ENCODE measurements at regions not wholly inside any gene's neighbourhood (a gene's known extent, or its start where the extent isn't known, plus 50 kb on each side); places are given as distances from the start of the nearest gene placed in this dataset.

DNA sequence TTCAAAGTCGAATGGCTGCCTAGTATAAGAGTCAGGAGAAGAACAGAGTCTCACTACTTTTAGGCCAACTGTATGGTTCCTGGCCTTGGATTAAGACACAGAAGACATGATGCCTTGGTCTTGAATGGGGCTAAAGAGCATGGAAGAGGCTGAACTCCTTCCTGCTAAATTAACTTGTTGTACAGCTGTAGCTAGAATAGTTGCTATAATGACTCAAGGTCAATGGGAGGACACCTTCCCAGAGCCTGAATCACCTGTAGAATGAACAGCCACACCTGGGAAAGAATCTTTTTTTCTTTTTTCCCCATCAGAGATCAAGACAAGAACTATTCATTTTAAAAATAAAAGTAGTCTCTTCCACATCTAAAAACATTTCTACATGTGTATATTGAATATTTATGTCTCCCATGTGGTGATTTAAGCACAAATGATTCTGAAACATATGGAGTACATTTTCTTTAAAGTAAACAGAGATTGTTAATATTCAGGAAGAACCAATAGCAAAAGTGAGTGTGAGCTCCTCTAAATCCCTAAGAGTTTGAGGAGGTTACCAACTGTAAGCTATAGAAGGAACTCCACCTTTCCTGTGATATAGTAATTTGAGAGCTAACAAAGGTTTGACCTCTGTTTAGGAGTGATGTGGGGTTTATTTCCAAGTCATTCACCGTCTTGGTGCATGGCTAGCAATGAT is 191.3 kb downstream of the TGFB2 start:
- TF ChIP-seq, protein P1, sequence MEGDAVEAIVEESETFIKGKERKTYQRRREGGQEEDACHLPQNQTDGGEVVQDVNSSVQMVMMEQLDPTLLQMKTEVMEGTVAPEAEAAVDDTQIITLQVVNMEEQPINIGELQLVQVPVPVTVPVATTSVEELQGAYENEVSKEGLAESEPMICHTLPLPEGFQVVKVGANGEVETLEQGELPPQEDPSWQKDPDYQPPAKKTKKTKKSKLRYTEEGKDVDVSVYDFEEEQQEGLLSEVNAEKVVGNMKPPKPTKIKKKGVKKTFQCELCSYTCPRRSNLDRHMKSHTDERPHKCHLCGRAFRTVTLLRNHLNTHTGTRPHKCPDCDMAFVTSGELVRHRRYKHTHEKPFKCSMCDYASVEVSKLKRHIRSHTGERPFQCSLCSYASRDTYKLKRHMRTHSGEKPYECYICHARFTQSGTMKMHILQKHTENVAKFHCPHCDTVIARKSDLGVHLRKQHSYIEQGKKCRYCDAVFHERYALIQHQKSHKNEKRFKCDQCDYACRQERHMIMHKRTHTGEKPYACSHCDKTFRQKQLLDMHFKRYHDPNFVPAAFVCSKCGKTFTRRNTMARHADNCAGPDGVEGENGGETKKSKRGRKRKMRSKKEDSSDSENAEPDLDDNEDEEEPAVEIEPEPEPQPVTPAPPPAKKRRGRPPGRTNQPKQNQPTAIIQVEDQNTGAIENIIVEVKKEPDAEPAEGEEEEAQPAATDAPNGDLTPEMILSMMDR (conservative IDR thresholded peaks at IDR 0.05; ENCODE audit: control insufficient read depth, insufficient read depth, low read depth, low read length) = no peak
- no peak overlapping the region for H3K4me3 ChIP-seq (ENCODE audit: control insufficient read depth, low read depth, low read length)
- no peak for DNase-seq (ENCODE audit: low read depth)

DNA sequence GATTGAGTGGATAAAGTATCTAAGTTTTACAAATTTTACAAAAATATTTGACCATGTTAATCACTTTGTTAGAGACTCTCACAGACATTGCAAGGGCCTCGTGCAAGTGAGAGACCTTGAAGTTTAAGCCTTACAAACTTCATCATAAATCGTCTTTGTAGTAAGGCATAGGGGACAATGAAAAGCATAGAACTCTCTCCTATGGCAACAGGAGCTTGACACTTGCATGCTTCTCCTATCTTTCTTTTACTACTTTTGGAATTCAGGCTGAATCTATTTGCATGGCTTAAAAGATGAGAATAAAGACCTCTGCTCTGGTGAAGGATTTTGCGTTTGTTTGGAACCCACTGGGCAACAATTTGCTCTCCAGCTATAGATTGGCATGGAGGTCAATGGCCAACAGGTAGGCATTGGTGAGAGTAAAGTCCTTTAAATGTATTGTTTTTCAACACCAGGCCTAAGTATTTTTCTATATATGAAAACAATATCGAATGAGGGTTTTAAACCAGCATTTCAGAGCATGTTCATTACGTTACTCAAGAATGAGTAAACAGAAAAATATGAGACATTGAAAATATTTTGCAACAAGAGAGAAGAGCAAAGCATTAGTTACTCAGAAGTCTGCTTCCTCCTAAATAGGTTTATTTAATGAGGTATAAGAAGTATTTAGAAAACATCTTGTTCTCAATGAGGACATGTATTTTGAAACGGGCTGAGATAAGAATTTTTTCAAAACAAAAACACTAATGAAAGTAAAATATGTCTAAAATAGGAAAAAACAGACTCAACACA is 192.2 kb downstream of the TGFB2 start:
- TF ChIP-seq, protein P1 (conservative IDR thresholded peaks at IDR 0.05; ENCODE audit: control insufficient read depth, insufficient read depth, low read depth, low read length) = no peak
- DNase-seq (ENCODE audit: low read depth) = peak; percentile 85
- H3K4me3 ChIP-seq (ENCODE audit: control insufficient read depth, low read depth, low read length) = no peak overlapping the region

DNA sequence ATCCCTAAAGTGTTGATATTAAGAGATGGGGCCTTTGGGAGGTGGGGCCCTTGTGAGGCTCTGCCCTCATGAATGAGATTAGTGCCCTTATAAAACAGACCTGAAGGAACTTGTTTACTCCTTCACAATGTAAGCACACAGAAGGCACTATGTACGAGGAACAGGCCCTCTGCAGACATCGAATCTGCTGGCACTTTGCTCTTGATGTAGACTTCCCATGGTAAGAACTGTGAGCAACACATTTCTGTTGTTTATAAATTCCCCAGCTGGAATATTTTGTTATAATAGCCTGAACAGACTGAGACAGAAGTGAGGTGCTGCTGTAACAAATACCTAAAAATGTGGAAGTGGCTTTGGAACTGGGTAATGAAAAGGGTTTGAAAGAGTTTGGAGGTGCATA is 193.2 kb downstream of the TGFB2 start:
- no peak overlapping the region for H3K4me3 ChIP-seq (ENCODE audit: control insufficient read depth, low read depth, low read length)
- TF ChIP-seq, protein P1 (conservative IDR thresholded peaks at IDR 0.05; ENCODE audit: control insufficient read depth, insufficient read depth, low read depth, low read length) = no peak
- no peak for DNase-seq (ENCODE audit: low read depth)

DNA sequence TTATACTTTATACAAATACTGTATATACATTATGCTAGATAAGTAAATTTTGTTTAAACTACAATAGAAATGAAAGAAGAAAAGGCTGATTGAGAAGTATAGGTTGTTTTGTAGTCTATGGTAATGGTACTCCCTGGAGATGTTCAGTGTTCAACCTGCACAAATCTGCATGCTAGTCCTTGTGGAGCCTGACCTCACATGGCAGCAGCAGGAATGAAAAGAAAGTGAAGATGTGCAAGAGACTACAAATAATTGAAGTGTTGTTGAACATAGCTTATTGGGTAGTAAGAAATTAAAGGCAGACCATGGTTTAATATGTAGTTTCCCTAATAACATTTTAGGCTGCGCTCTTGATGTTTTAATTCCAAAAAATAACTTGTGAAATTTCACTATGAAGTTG is 201.2 kb downstream of the TGFB2 start:
- peak; percentile 24 for DNase-seq (ENCODE audit: low read depth)
- no peak overlapping the region for H3K4me3 ChIP-seq (ENCODE audit: control insufficient read depth, low read depth, low read length)
- TF ChIP-seq, protein P1 (conservative IDR thresholded peaks at IDR 0.05; ENCODE audit: control insufficient read depth, insufficient read depth, low read depth, low read length) = peak; percentile 28

DNA sequence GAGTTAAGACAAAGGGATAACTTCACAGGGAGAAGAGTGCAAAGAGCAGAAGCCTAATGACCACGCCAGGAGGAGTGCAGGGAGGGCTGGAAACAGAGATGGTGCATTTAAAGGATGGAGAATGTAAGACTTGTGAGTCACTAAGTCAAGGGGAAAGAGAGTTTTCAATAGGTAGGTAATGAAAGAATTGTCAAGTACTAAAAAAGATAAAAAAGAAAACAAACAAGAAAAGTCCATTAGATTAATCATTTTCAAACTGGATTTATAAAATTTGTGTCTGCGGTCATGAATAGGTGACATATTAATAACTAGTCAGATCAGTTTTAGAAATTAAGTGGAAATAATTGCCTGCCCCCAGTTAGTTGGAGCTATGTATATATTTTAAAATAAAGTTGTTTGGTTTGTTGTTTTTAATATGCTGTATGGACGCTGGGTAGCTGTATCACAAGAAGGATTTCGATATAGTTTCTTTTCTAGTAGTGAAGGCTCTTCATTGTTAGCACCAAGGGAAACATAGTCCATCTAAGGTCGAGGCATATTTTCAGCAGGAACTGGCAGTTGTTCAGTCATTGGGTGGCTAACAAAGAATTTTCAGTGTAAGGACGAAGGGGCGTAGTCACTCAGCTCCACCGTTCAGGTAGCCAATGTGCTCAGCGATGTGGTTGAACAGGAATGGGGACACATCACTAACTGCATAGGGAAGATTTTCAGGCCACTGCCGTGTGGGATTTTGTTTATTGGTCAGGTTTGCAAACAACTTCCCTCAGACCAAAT is 203.0 kb downstream of the TGFB2 start:
- no peak for DNase-seq (ENCODE audit: low read depth)
- TF ChIP-seq, protein P1 (conservative IDR thresholded peaks at IDR 0.05; ENCODE audit: control insufficient read depth, insufficient read depth, low read depth, low read length) = no peak
- no peak overlapping the region for H3K4me3 ChIP-seq (ENCODE audit: control insufficient read depth, low read depth, low read length)

DNA sequence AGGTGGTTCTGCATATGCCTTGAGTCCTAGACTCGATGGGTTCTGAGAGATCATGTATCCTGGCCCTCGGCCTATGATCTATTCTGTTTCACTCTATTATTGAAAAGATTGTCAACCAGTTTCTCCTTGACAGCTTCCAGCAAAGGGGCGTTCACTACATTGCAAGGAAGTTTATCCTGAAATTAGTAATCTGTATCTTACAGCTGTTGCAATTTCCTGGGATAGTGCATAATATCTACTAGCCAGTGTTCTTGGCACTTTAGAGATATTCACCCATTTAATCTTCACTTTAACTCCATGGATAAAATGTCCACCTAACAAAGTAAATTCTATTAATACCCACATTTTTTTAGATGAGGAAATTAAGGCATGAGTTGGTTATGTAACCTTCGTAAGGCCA is 203.6 kb downstream of the TGFB2 start:
- H3K4me3 ChIP-seq (ENCODE audit: control insufficient read depth, low read depth, low read length) = no peak overlapping the region
- TF ChIP-seq, protein P1 (conservative IDR thresholded peaks at IDR 0.05; ENCODE audit: control insufficient read depth, insufficient read depth, low read depth, low read length) = no peak
- DNase-seq (ENCODE audit: low read depth) = no peak

Data from fibroblast of mammary gland (primary cell).